ENCODE measurements at regions not wholly inside any gene's neighbourhood (a gene's known extent, or its start where the extent isn't known, plus 50 kb on each side); places are given as distances from the start of the nearest gene placed in this dataset.

DNA sequence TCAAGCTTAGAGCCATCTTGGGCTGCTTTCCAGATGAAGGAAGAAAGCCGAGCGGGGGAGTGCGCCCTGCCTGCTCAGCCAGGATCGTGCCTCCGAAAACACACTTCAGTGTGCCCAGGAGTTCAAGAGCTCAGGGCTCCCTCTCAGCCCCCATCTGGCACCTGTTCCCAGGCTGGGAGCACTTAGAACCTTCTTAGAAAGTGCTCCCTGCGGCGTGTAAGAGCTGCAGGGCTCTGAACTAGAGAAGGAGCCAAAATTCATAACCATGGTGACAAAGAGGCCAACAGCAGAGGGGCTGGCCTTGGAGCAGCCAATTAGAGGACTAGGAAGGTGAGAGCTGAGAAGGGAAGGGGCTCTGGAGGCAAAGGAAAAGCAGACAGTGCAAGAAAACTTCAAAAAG lies 59.0 kb upstream of the TNRC6C start:
- TF ChIP-seq POLR2AphosphoS5 (IDR thresholded peaks at IDR 0.05) (no peak), EP300 (IDR thresholded peaks at IDR 0.05) (no peak)
- TF ChIP-seq, protein P1, sequence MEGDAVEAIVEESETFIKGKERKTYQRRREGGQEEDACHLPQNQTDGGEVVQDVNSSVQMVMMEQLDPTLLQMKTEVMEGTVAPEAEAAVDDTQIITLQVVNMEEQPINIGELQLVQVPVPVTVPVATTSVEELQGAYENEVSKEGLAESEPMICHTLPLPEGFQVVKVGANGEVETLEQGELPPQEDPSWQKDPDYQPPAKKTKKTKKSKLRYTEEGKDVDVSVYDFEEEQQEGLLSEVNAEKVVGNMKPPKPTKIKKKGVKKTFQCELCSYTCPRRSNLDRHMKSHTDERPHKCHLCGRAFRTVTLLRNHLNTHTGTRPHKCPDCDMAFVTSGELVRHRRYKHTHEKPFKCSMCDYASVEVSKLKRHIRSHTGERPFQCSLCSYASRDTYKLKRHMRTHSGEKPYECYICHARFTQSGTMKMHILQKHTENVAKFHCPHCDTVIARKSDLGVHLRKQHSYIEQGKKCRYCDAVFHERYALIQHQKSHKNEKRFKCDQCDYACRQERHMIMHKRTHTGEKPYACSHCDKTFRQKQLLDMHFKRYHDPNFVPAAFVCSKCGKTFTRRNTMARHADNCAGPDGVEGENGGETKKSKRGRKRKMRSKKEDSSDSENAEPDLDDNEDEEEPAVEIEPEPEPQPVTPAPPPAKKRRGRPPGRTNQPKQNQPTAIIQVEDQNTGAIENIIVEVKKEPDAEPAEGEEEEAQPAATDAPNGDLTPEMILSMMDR (IDR thresholded peaks at IDR 0.05): no peak

Measured in upper lobe of left lung (tissue), 4 donors.